IPS-11a (cell line): ENCODE measurements at regions not wholly inside any gene's neighbourhood (a gene's known extent, or its start where the extent isn't known, plus 50 kb on each side); places are given as distances from the start of the nearest gene placed in this dataset.
"Not testable (repeated sequence)": the region's sequence is repeated elsewhere in the genome, so short reads cannot be mapped to it uniquely, and the experiment has no call there.

Experiments used
- H3K4me3 ChIP-seq: one replicate; pipeline ENCODE4 v1.5.1; 2013; ENCODE audit warnings: low read depth, low read length, control low read depth

DNA sequence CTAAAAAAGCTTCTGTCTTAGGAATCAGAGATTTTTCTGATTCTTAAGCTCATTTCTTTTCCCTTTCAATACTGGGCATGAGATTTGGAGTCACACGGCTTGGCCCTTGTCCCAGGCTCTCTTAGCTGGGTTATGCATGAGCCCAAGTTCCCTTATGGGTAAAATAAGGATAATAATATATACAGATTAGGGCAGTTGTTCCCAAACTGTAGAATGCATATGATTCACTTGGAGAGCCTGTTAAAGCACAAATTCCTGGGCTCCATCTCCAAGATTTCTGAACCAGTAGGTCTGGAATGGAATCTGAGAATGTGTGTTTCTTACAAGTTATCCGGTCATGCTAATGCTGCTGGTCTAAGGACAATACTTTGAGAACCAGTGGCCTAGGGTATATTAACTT is 154.0 kb downstream of the REEP3 start:
- no peak overlapping the region for H3K4me3 ChIP-seq

DNA sequence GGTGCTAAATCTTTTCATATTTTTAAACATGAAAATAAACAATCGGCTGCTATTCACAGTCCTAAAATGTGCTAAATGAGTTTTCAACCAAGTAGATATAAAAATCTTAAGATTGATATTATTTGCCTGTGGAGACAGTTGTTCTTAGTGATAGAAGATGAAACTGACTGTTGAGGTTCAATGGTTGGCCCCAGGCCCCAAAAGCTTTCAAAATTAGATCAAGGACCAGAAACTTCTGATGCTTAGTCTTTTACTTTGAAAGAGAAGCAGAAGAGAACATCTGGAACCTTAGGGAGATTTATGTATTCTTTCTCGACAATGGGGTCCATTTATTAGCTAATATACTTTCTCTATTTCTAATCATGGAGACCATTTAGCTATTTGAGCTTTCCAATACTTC is 155.8 kb downstream of the REEP3 start:
- no peak overlapping the region for H3K4me3 ChIP-seq

DNA sequence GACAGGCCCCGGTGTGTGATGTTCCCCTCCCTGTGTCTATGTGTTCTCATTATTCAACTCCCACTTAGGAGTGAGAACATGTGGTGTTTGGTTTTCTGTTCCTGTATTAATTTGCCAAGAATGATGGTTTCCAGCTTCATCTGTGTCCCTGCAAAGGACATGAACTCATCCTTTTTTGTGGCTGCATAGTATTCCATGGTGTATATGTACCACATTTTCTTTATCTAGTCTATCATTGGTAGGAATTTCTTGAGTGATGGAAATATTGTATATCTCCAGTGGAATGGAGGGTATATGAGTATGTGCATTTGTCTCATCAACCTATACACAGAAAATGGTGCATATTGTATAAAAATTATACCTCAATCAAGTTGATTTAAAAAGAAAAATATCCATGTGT is 159.3 kb downstream of the REEP3 start:
- not testable (repeated sequence) for H3K4me3 ChIP-seq

DNA sequence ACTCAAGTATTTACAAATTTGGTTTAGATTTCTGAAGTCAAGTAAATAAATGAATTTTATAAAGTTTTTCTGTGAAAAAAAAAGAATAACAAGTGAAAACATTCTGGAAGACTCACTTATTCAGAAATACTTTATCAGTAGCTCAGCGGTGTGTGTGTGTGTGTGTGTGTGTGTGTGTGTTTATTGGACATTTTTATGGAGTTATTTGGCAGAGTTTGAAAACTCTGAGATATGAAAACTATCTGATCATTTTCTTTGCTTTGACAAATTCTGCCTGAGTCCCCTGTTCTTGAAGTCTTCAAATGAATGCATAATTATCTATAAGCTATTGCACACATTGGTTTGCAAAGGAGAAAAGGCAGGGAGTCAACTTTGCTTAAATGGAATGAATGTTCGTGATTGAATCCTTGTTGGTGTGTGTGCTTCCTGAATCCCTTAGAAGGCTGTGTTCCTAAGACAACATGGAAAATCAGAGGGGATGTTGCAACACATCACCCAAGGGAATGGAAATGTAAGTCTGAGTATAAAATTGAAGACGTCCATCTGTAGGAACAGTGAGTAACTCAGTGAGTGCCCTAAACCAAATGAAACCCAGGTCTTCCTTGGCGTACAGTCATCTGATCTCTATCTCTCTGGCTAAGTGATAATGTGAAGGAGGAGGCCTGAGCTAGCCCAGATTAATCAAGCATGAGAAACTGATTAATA is 160.9 kb downstream of the REEP3 start:
- H3K4me3 ChIP-seq = no peak overlapping the region

DNA sequence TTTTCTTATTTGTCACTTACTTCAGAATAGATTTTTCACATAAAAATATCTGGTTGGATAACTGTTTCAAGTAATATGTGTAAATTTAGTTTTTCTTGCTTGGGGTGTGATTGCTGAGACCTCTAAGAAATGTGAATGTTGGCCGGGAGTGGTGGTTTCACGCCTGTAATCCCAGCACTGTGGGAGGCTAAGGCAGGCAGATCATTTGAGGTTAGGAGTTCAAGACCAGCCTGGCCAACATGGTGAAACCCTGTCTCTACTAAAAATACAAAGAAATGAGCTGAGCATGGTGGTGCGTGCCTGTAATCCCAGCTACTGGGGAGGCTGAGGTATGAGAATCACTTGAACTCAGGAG is 161.5 kb downstream of the REEP3 start:
- not testable (repeated sequence) for H3K4me3 ChIP-seq

DNA sequence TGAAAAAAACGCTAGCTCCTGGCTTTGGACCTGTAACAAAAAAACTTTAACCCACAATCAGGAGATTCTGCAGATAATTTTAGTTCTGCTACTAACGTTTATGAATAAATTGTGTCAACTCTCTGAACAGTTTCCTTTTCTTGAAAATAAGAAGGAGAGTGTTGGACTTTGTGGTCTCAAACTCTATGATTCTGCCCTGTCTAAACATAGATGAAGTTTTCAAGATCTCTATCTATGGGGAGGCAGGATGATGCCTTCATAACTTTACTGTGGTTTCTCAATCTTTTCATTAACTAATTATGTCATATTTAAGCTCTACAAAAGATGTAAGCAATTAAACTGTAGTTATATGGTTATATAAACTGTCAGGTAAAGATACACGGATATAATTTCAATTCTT is 162.0 kb downstream of the REEP3 start:
- no peak overlapping the region for H3K4me3 ChIP-seq

DNA sequence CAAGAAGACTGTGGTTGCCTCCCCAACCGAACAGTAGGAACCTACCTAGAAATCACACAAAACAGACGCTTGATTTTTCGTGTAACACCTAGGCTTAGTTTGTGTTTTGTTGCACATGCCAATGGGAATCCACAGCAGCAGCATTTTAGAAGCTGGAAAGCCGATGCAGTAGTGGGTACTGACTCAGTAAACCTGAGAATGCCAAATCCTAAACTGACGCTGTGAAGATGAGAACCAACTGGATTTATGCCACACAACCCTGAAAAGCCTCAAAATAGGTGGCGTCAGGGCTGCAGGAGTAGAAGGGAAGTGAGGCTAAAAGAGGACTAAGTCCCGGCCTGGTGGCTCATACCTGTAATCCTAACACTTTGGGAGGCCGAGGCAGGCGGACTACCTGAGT is 162.5 kb downstream of the REEP3 start:
- no peak overlapping the region for H3K4me3 ChIP-seq

DNA sequence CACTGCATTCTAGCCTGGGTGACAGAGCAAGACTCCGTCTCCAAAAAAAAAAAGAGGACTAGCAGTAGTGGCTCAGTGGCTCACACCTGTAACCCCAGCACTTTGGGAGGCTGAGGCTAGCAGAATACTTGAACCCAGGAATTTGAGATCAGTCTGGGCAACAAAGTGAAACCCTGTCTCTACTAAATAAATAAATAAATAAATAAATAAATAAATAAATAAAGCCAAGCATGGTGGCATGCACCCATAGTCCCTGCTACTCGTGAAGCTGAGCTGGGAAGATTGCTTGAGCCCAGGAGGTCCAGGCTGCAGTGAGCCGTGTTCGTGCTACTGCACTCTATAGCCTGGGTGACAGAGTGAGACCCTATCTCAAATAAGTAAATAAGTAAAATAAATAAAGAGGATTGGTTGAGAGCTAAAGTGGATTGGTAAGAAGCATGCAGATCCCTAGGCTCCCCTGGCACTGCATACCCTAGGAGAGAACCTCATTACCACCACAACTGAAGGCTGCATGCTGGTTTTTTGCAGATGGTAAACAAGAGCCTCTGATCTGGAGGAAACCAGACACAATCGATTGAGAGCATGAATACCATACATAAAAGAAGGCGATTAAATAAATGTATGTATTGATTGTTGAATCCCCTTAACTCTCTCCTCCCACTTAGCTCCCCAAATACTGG is 163.2 kb downstream of the REEP3 start:
- no peak overlapping the region for H3K4me3 ChIP-seq

DNA sequence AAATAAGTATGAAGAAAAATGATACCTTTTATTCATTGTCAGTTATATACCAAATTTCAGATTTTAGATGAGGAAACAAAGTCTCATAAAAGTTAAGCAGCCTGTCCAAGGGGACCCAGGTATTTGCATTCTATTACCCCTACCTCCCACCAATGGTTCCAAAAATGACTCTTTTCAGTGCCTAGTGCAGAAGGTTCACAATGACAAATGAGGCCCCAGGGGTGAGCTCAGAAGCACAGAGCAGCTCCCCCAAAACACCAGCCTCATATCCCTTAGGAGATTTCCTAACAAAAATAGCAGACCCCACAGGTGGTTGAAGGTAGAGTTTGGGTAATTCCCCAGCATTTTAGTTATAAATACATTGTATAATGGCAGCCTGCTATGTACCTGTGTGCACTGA is 168.6 kb downstream of the REEP3 start:
- H3K4me3 ChIP-seq = no peak overlapping the region

DNA sequence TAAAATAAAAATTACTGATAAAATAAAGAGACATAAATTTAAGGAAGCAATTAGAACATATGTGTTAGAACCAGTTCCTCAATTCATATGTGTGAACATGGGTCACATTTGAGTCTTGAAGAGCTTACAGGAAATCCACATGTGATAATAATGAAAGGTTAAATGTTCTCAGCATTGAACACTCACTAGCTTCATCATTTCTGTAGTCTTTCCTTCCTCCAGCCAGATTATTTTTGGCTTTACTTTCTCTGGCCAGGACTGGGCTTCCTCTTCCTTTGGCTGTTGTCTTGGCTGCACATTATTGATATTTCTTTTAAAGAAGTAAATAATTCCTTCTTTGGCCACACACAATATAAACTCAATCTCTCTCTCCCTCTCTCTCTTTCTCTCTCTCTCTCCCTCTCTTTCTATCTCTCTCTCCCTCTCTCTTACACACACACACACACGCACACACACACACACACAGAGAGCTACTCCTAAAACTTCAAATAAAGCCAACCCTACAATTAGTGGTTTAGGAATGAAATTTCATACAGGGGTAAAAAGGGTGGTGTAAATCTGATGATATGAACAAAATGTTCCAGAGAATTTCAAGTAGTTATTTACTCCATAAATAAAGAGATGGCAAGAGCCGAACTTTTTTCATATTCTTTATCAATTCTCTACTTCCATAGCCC is 171.2 kb downstream of the REEP3 start:
- no peak overlapping the region for H3K4me3 ChIP-seq

DNA sequence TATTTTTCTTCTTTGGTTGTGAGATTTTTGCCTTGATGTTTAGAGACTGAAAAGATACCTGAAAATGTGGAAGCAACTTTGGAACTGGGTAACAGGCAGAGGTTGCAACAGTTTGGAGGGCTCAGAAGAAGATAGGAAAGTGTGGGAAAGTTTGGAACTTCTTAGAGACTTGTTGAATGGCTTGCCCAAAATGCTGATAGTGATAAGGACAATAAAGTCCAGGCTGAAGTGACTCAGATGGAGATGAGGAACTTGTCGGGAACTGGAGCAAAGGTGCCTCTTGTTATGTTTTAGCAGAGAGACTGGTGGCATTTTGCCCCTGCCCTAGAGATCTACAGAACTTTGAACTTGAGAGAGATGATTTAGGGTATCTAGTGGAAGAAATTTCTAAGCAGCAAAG is 171.8 kb downstream of the REEP3 start:
- not testable (repeated sequence) for H3K4me3 ChIP-seq

DNA sequence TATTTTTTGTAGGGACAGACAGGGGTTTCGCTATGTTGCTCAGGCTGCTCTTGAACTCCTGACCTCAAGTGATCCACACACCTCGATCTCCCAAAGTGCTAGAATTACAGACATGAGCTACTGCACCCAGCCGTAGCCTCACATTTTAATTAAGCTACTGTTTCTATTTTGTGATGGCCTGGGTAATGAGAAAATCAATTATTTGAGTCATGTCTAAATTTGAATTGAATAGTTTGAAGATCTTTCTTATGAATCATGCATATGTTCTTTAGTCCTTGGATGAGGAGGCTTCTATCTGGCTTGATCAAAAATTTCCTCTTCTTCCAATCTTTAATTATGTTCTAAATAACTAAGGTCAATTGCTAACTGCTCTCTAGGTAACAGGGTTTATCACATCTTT is 175.0 kb downstream of the REEP3 start:
- no peak overlapping the region for H3K4me3 ChIP-seq

DNA sequence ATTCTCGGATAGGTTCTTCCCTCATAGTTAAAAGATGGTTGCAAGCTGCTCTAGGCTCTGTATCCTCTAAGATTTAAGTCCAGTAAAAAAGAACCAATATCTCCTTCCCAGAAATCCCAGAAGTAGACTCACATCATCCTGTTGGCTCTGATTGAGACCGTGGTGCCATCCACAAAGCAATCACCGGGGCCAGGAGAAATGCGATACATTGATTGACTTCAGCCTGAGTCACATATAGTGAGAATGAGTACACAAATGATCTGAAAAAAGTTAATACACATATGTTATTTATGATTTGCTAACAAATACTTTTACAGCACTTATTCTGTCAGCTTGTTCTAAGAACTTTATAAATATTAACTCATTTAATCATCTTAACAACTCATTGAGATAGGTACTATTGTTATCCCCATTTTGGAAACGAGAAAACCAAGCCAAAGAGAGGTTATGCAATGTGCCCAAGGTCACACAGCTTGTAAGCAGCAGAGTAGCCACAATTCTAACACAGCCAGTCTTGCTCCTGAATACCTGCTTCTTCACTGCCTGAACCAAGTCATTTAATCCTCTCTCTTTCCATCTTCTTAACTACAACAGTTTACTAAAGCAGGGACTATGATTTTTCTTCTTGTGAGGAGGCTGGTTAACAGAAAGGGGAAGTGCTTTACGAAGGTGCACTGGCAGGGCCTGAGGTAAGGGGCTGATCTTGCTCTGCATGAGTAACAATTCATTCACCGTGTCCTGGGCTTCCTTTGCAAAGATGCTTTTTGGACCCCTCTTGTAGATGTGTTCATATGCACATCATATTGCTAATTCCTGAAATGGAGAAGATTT is 177.0 kb downstream of the REEP3 start:
- H3K4me3 ChIP-seq = no peak overlapping the region

DNA sequence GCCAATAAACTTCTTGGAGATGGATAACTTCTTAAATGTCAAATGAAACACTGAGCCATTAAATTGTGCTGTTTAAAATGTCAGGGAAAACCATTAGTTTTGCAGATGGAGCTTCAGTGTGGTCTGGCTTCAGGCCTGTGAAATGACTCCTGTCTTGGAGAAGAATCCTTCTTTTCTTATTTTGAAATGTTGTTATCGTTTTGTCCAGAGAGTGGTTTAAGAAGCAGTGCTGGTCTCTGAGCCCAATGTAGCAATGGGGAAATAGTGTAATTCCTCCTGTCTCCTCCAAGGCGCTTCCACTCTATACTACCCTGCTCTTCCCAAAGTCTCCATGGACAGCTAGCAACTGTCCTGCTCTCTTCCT is 177.6 kb downstream of the REEP3 start:
- H3K4me3 ChIP-seq = no peak overlapping the region

DNA sequence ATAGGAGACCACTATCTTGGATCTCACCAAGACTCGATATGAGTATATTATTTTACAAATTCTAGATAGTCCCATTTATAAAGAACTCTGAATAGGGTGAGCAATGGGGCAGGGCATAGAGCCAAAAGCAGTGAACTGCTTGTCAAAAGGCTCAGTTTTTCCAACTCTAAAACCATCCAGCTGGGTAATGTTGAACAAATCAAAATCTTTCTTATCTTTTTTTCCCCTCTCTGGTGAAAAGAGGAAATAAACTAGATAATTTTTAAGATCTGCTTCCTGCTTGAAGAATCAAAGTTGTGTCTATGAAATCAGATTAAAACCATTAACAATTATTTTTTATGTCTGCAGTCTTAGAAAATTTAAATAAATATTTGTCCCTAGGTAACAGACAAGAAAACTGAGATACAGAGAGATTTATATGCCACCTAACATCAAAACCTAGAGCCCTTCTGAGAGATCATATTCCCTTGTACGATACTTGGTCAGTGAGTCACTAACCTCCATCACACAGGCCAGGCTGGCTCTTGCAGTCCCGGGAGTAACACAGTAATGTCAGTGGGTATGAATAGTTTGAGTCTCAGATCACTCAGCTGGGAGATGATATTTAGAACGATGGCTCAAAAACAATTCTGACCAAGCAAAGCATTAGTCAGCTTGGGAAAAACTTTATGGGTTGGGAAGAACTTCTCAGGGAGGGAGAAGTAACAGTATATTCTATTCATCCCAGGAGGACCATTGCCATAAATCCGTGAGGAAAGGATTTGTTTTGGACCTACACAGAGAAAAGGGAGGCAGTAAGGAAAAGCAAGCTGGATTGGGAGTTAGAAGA is 178.8 kb downstream of the REEP3 start:
- H3K4me3 ChIP-seq = no peak overlapping the region

DNA sequence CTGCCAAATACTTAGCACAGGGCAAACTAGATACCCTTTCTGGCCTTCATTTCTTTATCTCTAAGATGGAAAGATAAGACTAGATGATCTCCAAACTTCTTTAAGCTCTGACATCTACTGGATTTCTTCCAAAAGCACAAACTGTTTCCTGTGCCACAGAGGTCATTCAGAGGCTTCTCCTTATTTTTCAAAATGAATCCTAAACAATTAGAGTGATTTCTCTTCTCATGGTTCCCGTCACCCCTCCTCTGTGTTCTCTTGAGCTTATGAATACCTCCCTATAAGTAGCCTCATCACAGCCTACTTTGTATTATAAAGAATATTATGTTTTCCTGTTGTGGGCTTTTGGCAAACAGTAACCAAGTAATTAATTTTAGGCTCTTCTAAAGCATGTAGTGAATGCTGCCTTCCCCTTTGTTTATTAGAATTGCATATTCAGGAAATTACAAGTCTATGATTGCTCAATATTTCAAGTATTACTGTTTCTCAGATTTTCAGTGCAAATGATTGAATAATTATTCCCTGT is 179.5 kb downstream of the REEP3 start:
- H3K4me3 ChIP-seq = no peak overlapping the region

DNA sequence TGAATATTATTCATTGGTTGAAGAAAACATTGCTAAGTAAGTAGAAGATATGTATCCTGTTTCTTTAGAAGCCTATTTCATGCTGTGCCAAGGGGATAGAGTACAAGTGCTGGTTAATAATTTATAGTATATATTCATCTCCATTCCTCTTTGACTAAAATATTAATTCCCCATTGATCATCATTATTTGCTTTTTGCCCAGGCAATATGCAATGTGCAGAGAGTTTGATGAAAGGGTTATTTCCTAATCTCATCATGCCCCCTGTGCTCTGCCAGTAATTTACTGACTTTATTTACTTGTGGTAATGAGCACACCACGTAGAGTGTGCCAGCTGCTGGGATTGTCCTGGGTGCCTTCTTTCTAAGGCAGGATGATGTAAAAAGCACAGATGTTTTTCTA is 180.9 kb downstream of the REEP3 start:
- H3K4me3 ChIP-seq = no peak overlapping the region

DNA sequence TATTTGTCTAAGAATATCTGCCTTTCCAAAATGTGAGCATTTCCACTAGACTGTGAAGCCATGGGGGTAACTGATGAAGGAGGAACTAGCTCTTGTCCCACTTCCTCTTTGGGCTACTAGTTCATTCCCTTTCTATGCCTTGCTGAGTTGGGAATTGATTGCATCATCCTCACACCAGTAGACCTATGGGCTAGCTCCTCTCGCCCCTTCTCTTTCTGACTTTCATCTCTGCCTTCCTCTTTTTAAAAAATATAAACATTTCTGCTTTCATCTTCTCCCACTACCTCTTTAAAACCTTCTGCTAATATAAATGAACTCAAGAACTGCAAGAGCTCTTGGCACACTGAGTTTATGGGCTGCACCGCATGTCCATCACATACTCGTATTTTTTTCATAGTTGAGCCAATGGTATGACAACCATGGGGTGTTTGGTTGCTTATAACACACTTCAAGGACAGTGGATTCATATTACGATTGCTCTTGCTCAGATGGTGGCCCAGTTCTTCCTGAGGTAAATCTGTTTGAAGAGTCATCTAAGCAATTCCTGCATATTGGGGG is 182.0 kb downstream of the REEP3 start:
- no peak overlapping the region for H3K4me3 ChIP-seq

DNA sequence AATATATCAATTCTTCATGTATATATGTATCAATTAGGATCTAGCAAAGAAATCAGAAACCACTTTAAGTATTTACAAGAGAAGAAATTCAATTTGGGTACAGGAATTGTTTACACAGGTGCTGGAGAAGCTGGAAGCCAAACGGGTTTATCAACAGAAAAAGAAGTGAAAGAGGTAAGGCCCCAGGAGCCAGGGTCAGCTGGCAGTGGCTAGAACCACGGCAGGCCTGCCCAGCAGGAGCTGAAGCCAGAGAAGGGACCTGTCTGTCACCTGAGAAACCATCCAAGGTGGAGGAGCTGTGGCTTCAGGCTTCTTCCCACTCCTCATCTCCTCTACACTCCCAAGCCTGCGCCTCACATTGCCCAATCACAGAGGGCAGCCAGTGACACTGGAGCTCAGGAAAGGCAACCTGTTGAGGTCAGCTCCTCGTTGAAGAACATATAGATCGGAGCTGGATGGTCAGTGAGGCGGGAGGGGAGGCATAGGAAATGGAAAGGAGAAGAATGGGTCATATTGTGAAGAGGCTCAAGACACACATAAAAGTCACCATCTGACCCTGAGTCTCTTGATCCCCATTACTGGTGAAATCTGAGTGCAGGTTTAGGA is 182.6 kb downstream of the REEP3 start:
- no peak overlapping the region for H3K4me3 ChIP-seq
